Activated T-helper 1 cell treated with anti-CD3 and anti-CD28 coated beads, Interleukin-12 subunit alpha, Interleukin-12 subunit beta, Interleukin-2, Interleukin-4 antibody, amounts not matched to agents 30 ng/mL and 10 ng/mL and 1 ng/mL, durations not matched to agents 14 hours and 24 hours and 36 hours (primary cell): ENCODE measurements at regions not wholly inside any gene's neighbourhood (a gene's known extent, or its start where the extent isn't known, plus 50 kb on each side); places are given as distances from the start of the nearest gene placed in this dataset.

ENCODE experiments used
- DNase-seq: peaks from one replicate; pipeline ENCODE4 v3.0.0; 2021; ENCODE audit warnings: low spot score
- H3K27ac Mint-ChIP-seq: one replicate; pipeline ENCODE4 v1.8.0; 2021; ENCODE audit warnings: mild to moderate bottlenecking, mixed read lengths
- H3K27me3 Mint-ChIP-seq: one replicate; pipeline ENCODE4 v1.8.0; 2022; ENCODE audit warnings: mild to moderate bottlenecking, moderate library complexity, mixed read lengths; ENCODE audit not compliant: insufficient read depth
- H3K36me3 Mint-ChIP-seq: one replicate; pipeline ENCODE4 v1.8.0; 2021; ENCODE audit warnings: low read depth, mixed read lengths
- H3K4me1 Mint-ChIP-seq: one replicate; pipeline ENCODE4 v1.8.0; 2021; ENCODE audit warnings: low read depth, mixed read lengths
- H3K4me3 Mint-ChIP-seq: one replicate; pipeline ENCODE4 v1.8.0; 2021; ENCODE audit warnings: mild to moderate bottlenecking, moderate library complexity, mixed read lengths
- H3K9me3 Mint-ChIP-seq: one replicate; pipeline ENCODE4 v1.8.0; 2021; ENCODE audit warnings: mixed read lengths
- intact Hi-C: fragments of 100-400 bp; cut with micrococcal nuclease; formaldehyde crosslinking; loops from one replicate; pipeline ENCODE4 v1.15.1; 2024

DNA sequence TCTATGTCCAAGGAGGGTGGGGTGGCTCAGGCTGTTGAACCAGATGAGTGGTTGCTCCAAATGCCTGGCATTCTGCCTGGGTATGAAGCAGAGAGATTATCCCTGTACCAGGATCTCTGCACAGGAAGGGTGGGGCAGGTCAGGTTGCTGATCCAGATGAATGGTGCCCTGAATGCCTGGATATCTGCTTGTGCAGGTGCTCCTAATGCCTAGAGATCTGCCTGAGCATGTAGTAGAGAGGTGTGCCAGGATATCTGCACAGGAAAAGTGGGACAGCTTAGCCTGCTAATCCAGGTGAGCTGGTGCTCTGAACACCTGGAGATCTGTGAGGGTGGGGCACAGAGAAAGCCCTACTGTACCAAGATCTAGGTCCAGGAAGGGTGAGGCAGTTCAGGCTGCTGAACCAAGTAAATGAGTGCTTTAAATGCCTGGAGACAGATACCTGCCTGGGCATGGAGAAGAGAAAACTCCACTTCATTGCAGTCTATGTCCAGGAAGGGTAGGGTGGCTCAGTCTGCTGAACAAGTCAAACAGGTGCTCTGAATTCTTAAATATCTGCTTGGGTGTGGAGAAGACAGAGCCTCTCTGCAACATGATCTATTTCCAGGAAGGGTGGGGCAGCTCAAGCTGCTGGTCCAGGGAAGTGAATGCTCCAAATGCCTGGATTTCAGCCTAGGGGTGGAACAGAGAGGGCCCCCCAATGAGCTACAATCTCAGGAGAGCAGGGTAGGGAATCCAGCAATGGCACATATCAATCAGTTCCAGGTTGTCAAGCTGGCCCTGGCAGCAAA is 189.4 kb upstream of the DMRTA1 start:
- H3K4me1 Mint-ChIP-seq, result no peaks in the 10 kb centered on the region
- intact Hi-C loops, result no loop called here
- H3K4me3 Mint-ChIP-seq, result no peak overlapping the region
- H3K27me3 Mint-ChIP-seq, result peaks cover 5% of the 10 kb centered on the region
- H3K9me3 Mint-ChIP-seq, result peaks cover 4% of the 10 kb centered on the region
- H3K27ac Mint-ChIP-seq, result no peak overlapping the region
- no peak for DNase-seq
- H3K36me3 Mint-ChIP-seq, result no peaks in the 10 kb centered on the region

DNA sequence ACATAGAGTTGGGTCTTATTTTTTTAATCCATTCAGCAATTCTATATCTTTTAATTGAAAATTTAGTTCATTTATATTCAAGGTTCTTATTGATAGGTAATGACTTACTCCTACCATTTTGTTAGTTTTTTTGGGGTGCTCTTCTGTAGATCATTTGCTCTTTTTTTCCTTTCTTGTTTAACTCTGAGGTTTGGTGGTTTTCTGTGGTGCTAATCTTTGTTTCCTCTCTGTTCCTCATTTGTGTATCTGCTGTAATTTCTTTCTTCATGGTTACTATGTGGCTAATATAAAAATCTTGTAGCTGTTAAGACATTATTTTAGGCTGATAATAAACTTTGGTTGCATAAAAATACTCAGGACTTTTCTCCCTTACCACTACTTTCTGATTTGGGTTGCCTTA is 181.6 kb upstream of the DMRTA1 start:
- H3K36me3 Mint-ChIP-seq, result no peaks in the 10 kb centered on the region
- H3K4me3 Mint-ChIP-seq, result no peak overlapping the region
- H3K27me3 Mint-ChIP-seq, result peaks cover 3% of the 10 kb centered on the region
- H3K4me1 Mint-ChIP-seq, result no peaks in the 10 kb centered on the region
- DNase-seq, result no peak
- no peak overlapping the region for H3K27ac Mint-ChIP-seq
- intact Hi-C loops, result no loop called here
- H3K9me3 Mint-ChIP-seq, result peaks cover 15% of the 10 kb centered on the region

GRCh38 chr9:22265534-22265933 is 181.1 kb upstream of the DMRTA1 start:
- Mint-ChIP-seq H3K4me1 (no peaks in the 10 kb centered on the region), H3K9me3 (peaks cover 15% of the 10 kb centered on the region), H3K4me3 (no peak overlapping the region), H3K27me3 (peaks cover 3% of the 10 kb centered on the region), H3K36me3 (no peaks in the 10 kb centered on the region), H3K27ac (no peak overlapping the region)
- no peak for DNase-seq
- intact Hi-C loops, result no loop called here

- intact Hi-C loops, result no loop called here
- Mint-ChIP-seq H3K4me3 (no peak overlapping the region), H3K4me1 (no peaks in the 10 kb centered on the region), H3K9me3 (no peaks in the 10 kb centered on the region), H3K27me3 (peaks cover 4% of the 10 kb centered on the region), H3K36me3 (no peaks in the 10 kb centered on the region), H3K27ac (no peak overlapping the region)
- no peak for DNase-seq
Observed at GRCh38 chr9:22274477-22274876, 172.1 kb upstream of the DMRTA1 start.

- H3K9me3 Mint-ChIP-seq, result no peaks in the 10 kb centered on the region
- H3K4me3 Mint-ChIP-seq, result no peak overlapping the region
- no peak for DNase-seq
- no peak overlapping the region for H3K27ac Mint-ChIP-seq
- intact Hi-C loops, result no loop called here
- H3K36me3 Mint-ChIP-seq, result no peaks in the 10 kb centered on the region
- peaks cover 4% of the 10 kb centered on the region for H3K27me3 Mint-ChIP-seq
- H3K4me1 Mint-ChIP-seq, result no peaks in the 10 kb centered on the region
Observed at GRCh38 chr9:22278426-22278825, 168.2 kb upstream of the DMRTA1 start.

- Mint-ChIP-seq H3K4me3 (no peak overlapping the region), H3K27me3 (peaks cover 4% of the 10 kb centered on the region), H3K9me3 (no peaks in the 10 kb centered on the region), H3K27ac (no peak overlapping the region), H3K4me1 (no peaks in the 10 kb centered on the region), H3K36me3 (no peaks in the 10 kb centered on the region)
- intact Hi-C loops, result no loop called here
- no peak for DNase-seq
Observed at GRCh38 chr9:22279636-22280035, 167.0 kb upstream of the DMRTA1 start.

- Mint-ChIP-seq H3K9me3 (no peaks in the 10 kb centered on the region), H3K36me3 (no peaks in the 10 kb centered on the region), H3K4me1 (no peaks in the 10 kb centered on the region), H3K4me3 (no peak overlapping the region), H3K27ac (no peak overlapping the region), H3K27me3 (peaks cover 3% of the 10 kb centered on the region)
- DNase-seq, result no peak
- intact Hi-C loops, result no loop called here
Observed at GRCh38 chr9:22285066-22285465, 161.6 kb upstream of the DMRTA1 start.

GRCh38 chr9:22286661-22287060 is 160.0 kb upstream of the DMRTA1 start:
- no peaks in the 10 kb centered on the region for H3K4me1 Mint-ChIP-seq
- H3K4me3 Mint-ChIP-seq, result no peak overlapping the region
- DNase-seq, result no peak
- H3K36me3 Mint-ChIP-seq, result no peaks in the 10 kb centered on the region
- no peak overlapping the region for H3K27ac Mint-ChIP-seq
- no peaks in the 10 kb centered on the region for H3K9me3 Mint-ChIP-seq
- H3K27me3 Mint-ChIP-seq, result peaks cover 3% of the 10 kb centered on the region
- intact Hi-C loops, result no loop called here

GRCh38 chr9:22288661-22289060 is 158.0 kb upstream of the DMRTA1 start:
- no peak overlapping the region for H3K27ac Mint-ChIP-seq
- H3K36me3 Mint-ChIP-seq, result no peaks in the 10 kb centered on the region
- no peaks in the 10 kb centered on the region for H3K9me3 Mint-ChIP-seq
- peaks cover 3% of the 10 kb centered on the region for H3K27me3 Mint-ChIP-seq
- no peak overlapping the region for H3K4me3 Mint-ChIP-seq
- DNase-seq, result no peak
- no peaks in the 10 kb centered on the region for H3K4me1 Mint-ChIP-seq
- intact Hi-C loops, result no loop called here

- H3K9me3 Mint-ChIP-seq, result no peaks in the 10 kb centered on the region
- peaks cover 9% of the 10 kb centered on the region for H3K27me3 Mint-ChIP-seq
- intact Hi-C loops, result loop anchor here (1.0 kb wide), 1 partner anchor 145 kb away; no protein-coding TSS in a partner anchor
- H3K4me3 Mint-ChIP-seq, result no peak overlapping the region
- H3K27ac Mint-ChIP-seq, result no peak overlapping the region
- no peaks in the 10 kb centered on the region for H3K36me3 Mint-ChIP-seq
- H3K4me1 Mint-ChIP-seq, result no peaks in the 10 kb centered on the region
- DNase-seq, result no peak
Observed at GRCh38 chr9:22307013-22307711, 139.5 kb upstream of the DMRTA1 start.

DNA sequence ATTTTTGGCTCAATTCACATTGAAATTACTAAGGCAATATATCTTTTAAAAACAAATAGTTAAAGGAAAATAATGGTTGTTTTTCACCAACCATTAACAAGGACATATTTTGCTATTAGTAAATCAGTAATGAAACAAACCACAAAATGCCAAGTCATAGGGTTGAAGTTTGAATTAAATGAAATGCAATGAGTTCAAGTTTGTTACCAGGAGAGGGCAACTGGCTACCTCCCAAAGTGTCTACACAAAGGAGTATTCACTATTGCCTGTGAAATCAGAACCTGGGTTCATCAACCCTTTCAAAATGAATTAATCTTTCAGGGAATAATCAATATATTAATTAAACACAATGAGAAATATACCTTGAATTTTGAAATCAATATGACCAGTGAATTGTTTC is 138.4 kb upstream of the DMRTA1 start:
- Mint-ChIP-seq H3K36me3 (no peaks in the 10 kb centered on the region), H3K27me3 (peaks cover 11% of the 10 kb centered on the region), H3K4me1 (no peaks in the 10 kb centered on the region), H3K9me3 (no peaks in the 10 kb centered on the region), H3K27ac (no peak overlapping the region), H3K4me3 (no peak overlapping the region)
- intact Hi-C loops, result no loop called here
- no peak for DNase-seq

GRCh38 chr9:22316645-22317044 is 130.0 kb upstream of the DMRTA1 start:
- intact Hi-C loops, result no loop called here
- Mint-ChIP-seq H3K27ac (no peak overlapping the region), H3K36me3 (no peaks in the 10 kb centered on the region), H3K27me3 (peaks cover 5% of the 10 kb centered on the region), H3K4me3 (no peak overlapping the region), H3K9me3 (peaks cover 5% of the 10 kb centered on the region), H3K4me1 (no peaks in the 10 kb centered on the region)
- DNase-seq, result no peak

DNA sequence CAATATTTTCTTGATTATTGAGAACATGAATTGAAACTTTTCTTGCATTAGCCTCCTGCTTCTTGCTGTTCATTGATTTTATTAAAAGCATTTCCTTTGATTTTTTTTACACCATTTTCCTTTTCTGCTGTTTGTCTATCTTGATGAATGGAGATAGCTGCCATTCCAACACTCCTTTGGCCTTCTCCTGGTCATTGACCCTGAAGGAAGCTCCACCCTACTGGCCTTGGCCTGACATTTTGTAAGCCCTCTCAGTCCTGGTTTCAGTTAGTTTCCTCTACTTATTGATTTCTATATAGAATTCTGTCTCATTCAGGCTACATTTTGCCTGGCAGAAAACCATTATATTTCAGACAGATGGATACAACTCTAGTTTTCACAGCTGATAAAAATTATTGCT is 115.1 kb upstream of the DMRTA1 start:
- Mint-ChIP-seq H3K36me3 (no peaks in the 10 kb centered on the region), H3K27ac (no peak overlapping the region), H3K4me1 (no peaks in the 10 kb centered on the region), H3K9me3 (no peaks in the 10 kb centered on the region), H3K27me3 (no peaks in the 10 kb centered on the region), H3K4me3 (no peak overlapping the region)
- DNase-seq, result no peak
- intact Hi-C loops, result no loop called here
